Right renal pelvis (tissue), 4 donors: ENCODE measurements at regions not wholly inside any gene's neighbourhood (a gene's known extent, or its start where the extent isn't known, plus 50 kb on each side); places are given as distances from the start of the nearest gene placed in this dataset.

Experiments
- DNase-seq, 4 donors: peaks; one replicate each; pipeline ENCODE4 v3.0.0-alpha.2; 2013; ENCODE audit warnings: low read depth in 4 of 4, low spot score in 3 of 4, missing footprints in 1 of 4

GRCh38 chr10:71042216-71042615 is 153.9 kb upstream of the PCBD1 start:
- DNase-seq = no peak

- no peak for DNase-seq
Observed at GRCh38 chr10:71042699-71043098, 154.3 kb upstream of the PCBD1 start.

- no peak for DNase-seq
Observed at GRCh38 chr10:71043858-71044257, 155.5 kb upstream of the PCBD1 start.

- no peak for DNase-seq
Observed at GRCh38 chr10:71044720-71045119, 156.4 kb upstream of the PCBD1 start.

- peak in 1 of 4 donors; percentile 29 for DNase-seq
Observed at GRCh38 chr10:71045204-71045809, 156.9 kb upstream of the PCBD1 start.

GRCh38 chr10:71045936-71046335 is 157.6 kb upstream of the PCBD1 start:
- no peak for DNase-seq

GRCh38 chr10:71046747-71047146 is 158.4 kb upstream of the PCBD1 start:
- DNase-seq = no peak

GRCh38 chr10:71048971-71049615 is 160.7 kb upstream of the PCBD1 start:
- DNase-seq = no peak

GRCh38 chr10:71049994-71050393 is 161.6 kb upstream of the PCBD1 start:
- no peak for DNase-seq

- DNase-seq = no peak
Observed at GRCh38 chr10:71052076-71052660, 160.2 kb upstream of the UNC5B start.

GRCh38 chr10:71052708-71053107 is 159.7 kb upstream of the UNC5B start:
- no peak for DNase-seq

GRCh38 chr10:71053169-71053895 is 159.0 kb upstream of the UNC5B start:
- no peak for DNase-seq

- no peak for DNase-seq
Observed at GRCh38 chr10:71058308-71058707, 154.1 kb upstream of the UNC5B start.

- DNase-seq = no peak
Observed at GRCh38 chr10:71059054-71059818, 153.1 kb upstream of the UNC5B start.

- DNase-seq = no peak
Observed at GRCh38 chr10:71059943-71060342, 152.4 kb upstream of the UNC5B start.

- no peak for DNase-seq
Observed at GRCh38 chr10:71060476-71061426, 151.6 kb upstream of the UNC5B start.

- no peak for DNase-seq
Observed at GRCh38 chr10:71061472-71061871, 150.9 kb upstream of the UNC5B start.

- no peak for DNase-seq
Observed at GRCh38 chr10:71062156-71062555, 150.2 kb upstream of the UNC5B start.

- DNase-seq = no peak
Observed at GRCh38 chr10:71063401-71063800, 149.0 kb upstream of the UNC5B start.
